WERI-Rb-1 (cell line): ENCODE measurements at regions not wholly inside any gene's neighbourhood (a gene's known extent, or its start where the extent isn't known, plus 50 kb on each side); places are given as distances from the start of the nearest gene placed in this dataset.

Experiments
- DNase-seq: peaks from one replicate; pipeline ENCODE4 v3.0.0-alpha.2; 2020
- H3K27ac ChIP-seq: fragments of 250-450 bp; sonication (Bioruptor Pico); 2 replicates; pipeline ENCODE4 v1.5.1; 2020; ENCODE audit warnings: mild to moderate bottlenecking, moderate library complexity
- H3K27me3 ChIP-seq: fragments of 250-450 bp; sonication (Bioruptor Pico); 2 replicates; pipeline ENCODE4 v1.5.1; 2021; ENCODE audit warnings: mild to moderate bottlenecking, low read depth, moderate library complexity; ENCODE audit not compliant: insufficient read depth, severe bottlenecking
- H3K36me3 ChIP-seq: fragments of 250-450 bp; sonication (Bioruptor Pico); 2 replicates; pipeline ENCODE4 v1.5.1; 2020; ENCODE audit warnings: mild to moderate bottlenecking, moderate library complexity
- H3K4me3 ChIP-seq: 2 replicates; pipeline ENCODE4 v1.5.1; 2011; ENCODE audit warnings: low read depth, mild to moderate bottlenecking, control low read depth, low read length
- H3K9me3 ChIP-seq: fragments of 250-450 bp; sonication (Bioruptor Pico); 2 replicates; pipeline ENCODE4 v1.5.1; 2021; ENCODE audit warnings: mild to moderate bottlenecking, moderate library complexity; ENCODE audit not compliant: severe bottlenecking
- CTCF ChIP-seq: IDR thresholded peaks from 2 replicates; pipeline ENCODE4 v1.5.1; 2011; ENCODE audit warnings: low read depth, mild to moderate bottlenecking, control low read depth, inconsistent platforms, low read length

- no peaks in the 10 kb centered on the region for H3K27me3 ChIP-seq
- H3K4me3 ChIP-seq: no peak overlapping the region
- no peaks in the 10 kb centered on the region for H3K36me3 ChIP-seq
- no peak overlapping the region for H3K27ac ChIP-seq
- no peak for TF ChIP-seq CTCF
- DNase-seq: no peak
- H3K9me3 ChIP-seq: no peaks in the 10 kb centered on the region
Observed at GRCh38 chr3:174710612-174711011, 148.5 kb upstream of the NAALADL2 start.

DNA sequence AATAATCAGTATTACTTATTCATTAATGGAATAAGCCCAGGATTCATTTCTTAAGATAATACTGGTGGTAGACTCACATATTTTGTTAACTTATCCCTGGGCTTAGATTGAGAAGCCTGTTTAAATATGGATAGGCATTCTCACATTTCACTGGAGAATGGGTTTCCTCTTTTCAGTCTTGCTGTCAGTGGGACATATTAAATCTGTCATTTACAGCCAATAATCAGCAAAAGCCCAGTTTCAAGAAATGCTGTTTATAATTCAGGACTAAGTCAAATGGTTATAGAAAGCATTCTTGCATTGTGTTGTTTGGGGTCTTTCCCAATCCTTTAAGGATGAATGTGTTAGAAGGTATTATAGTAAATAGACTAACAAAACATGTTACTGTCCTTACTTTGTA is 143.7 kb upstream of the NAALADL2 start:
- H3K9me3 ChIP-seq: no peaks in the 10 kb centered on the region
- H3K27me3 ChIP-seq: no peaks in the 10 kb centered on the region
- H3K4me3 ChIP-seq: no peak overlapping the region
- no peak overlapping the region for H3K27ac ChIP-seq
- TF ChIP-seq CTCF: no peak
- no peak for DNase-seq
- H3K36me3 ChIP-seq: no peaks in the 10 kb centered on the region

GRCh38 chr3:174716956-174717505 is 142.1 kb upstream of the NAALADL2 start:
- Histone ChIP-seq H3K9me3 (no peaks in the 10 kb centered on the region), H3K27me3 (no peaks in the 10 kb centered on the region), H3K36me3 (no peaks in the 10 kb centered on the region), H3K4me3 (no peak overlapping the region), H3K27ac (no peak overlapping the region)
- DNase-seq: no peak
- no peak for TF ChIP-seq CTCF

DNA sequence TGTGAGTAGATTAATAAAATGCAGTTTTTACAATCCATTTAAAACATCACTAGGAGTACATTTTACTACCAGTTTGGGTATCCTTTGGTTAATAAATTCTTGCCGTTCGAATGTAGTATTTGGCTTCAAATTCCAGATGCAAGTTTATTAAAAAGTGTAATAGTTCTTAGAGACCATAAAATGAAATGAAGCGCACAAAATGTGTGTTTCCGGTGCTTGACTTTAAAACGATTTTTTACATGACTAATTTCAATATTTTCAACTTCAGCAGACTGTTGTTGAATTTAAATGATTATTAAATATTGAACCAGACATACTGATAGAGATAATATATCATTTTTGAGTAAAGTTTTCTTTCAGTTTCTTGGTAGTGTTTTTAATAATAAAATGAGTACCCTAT is 138.4 kb upstream of the NAALADL2 start:
- DNase-seq: no peak
- no peak for TF ChIP-seq CTCF
- Histone ChIP-seq H3K27me3 (no peaks in the 10 kb centered on the region), H3K4me3 (no peak overlapping the region), H3K9me3 (no peaks in the 10 kb centered on the region), H3K27ac (no peak overlapping the region), H3K36me3 (no peaks in the 10 kb centered on the region)

DNA sequence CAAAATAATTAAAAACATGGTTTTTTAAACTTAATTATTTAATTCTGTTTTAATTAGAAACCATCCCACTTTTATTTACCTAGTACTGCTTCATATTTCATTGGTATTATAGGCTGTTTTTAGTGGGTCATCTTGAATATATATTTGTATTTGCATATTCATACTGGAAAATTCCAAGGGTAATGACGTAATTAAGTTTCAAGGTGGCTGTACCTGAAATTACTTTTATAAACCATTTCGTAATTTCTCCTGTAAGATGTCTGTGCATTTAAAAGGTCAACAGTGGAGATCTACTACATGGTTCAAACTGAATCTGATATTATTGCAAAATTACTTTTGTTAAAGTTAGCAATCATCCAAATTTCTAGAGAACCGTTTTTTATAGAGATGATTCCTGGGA is 133.8 kb upstream of the NAALADL2 start:
- H3K4me3 ChIP-seq: no peak overlapping the region
- no peak for DNase-seq
- no peaks in the 10 kb centered on the region for H3K9me3 ChIP-seq
- no peak overlapping the region for H3K27ac ChIP-seq
- no peak for TF ChIP-seq CTCF
- H3K27me3 ChIP-seq: no peaks in the 10 kb centered on the region
- no peaks in the 10 kb centered on the region for H3K36me3 ChIP-seq

GRCh38 chr3:174737966-174738365 is 121.2 kb upstream of the NAALADL2 start:
- DNase-seq: no peak
- H3K9me3 ChIP-seq: no peaks in the 10 kb centered on the region
- H3K27ac ChIP-seq: no peak overlapping the region
- H3K4me3 ChIP-seq: no peak overlapping the region
- H3K36me3 ChIP-seq: no peaks in the 10 kb centered on the region
- H3K27me3 ChIP-seq: no peaks in the 10 kb centered on the region
- no peak for TF ChIP-seq CTCF
